ENCODE measurements at regions not wholly inside any gene's neighbourhood (a gene's known extent, or its start where the extent isn't known, plus 50 kb on each side); places are given as distances from the start of the nearest gene placed in this dataset.

DNA sequence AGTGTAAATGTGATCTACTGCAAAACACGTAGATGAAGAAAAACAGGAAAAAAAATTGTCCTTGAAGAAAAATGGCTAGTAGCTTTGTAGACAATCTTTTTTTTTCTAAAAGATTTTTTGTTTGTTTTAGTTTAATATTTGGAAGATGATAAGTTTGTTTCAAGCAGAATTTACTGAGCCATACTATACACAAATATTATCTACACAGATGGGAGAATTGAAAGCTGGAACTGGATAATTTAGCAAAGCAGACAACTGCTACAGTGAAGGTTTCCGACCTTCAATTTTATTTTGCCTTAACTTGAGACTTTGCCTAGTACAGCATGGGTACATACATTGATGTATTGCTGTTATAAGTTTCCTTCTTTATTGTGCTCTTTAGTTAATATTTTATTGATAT, 313.0 kb upstream of the PDGFD start:
- TF ChIP-seq, protein P1, sequence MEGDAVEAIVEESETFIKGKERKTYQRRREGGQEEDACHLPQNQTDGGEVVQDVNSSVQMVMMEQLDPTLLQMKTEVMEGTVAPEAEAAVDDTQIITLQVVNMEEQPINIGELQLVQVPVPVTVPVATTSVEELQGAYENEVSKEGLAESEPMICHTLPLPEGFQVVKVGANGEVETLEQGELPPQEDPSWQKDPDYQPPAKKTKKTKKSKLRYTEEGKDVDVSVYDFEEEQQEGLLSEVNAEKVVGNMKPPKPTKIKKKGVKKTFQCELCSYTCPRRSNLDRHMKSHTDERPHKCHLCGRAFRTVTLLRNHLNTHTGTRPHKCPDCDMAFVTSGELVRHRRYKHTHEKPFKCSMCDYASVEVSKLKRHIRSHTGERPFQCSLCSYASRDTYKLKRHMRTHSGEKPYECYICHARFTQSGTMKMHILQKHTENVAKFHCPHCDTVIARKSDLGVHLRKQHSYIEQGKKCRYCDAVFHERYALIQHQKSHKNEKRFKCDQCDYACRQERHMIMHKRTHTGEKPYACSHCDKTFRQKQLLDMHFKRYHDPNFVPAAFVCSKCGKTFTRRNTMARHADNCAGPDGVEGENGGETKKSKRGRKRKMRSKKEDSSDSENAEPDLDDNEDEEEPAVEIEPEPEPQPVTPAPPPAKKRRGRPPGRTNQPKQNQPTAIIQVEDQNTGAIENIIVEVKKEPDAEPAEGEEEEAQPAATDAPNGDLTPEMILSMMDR (IDR thresholded peaks at IDR 0.05) = no peak
- TF ChIP-seq POLR2AphosphoS5 (IDR thresholded peaks at IDR 0.05) = no peak
